H9 (cell line): ENCODE measurements at regions not wholly inside any gene's neighbourhood (a gene's known extent, or its start where the extent isn't known, plus 50 kb on each side); places are given as distances from the start of the nearest gene placed in this dataset.

Experiments
- DNase-seq: peaks from one replicate; pipeline ENCODE4 v3.0.0-alpha.2; 2017
- H2AFZ ChIP-seq: one replicate; pipeline ENCODE4 v1.6.1; 2013; ENCODE audit warnings: mild to moderate bottlenecking, low read length, control low read depth, moderate library complexity
- H2AK5ac ChIP-seq: 2 replicates; pipeline ENCODE4 v1.6.1; 2013; ENCODE audit warnings: low read length, control low read depth, mixed read lengths; ENCODE audit not compliant: insufficient read length
- H2BK120ac ChIP-seq: one replicate; pipeline ENCODE4 v1.6.1; 2013; ENCODE audit warnings: low read depth, mild to moderate bottlenecking, low read length, control low read depth, inconsistent platforms; ENCODE audit not compliant: poor library complexity, severe bottlenecking
- H2BK12ac ChIP-seq: 2 replicates; pipeline ENCODE4 v1.6.1; 2013; ENCODE audit warnings: low read length, control low read depth, mixed read lengths, low read depth; ENCODE audit not compliant: insufficient read length
- H2BK15ac ChIP-seq: 2 replicates; pipeline ENCODE4 v1.6.1; 2013; ENCODE audit warnings: low read depth, low read length, control low read depth
- H2BK20ac ChIP-seq: one replicate; pipeline ENCODE4 v1.6.1; 2013; ENCODE audit warnings: low read depth, mild to moderate bottlenecking, low read length, control low read depth, inconsistent platforms; ENCODE audit not compliant: poor library complexity, severe bottlenecking
- H2BK5ac ChIP-seq: 2 replicates; pipeline ENCODE4 v1.6.1; 2013; ENCODE audit warnings: low read length, control low read depth, mixed read lengths; ENCODE audit not compliant: insufficient read length
- H3K14ac ChIP-seq: 2 replicates; pipeline ENCODE4 v1.6.1; 2013; ENCODE audit warnings: low read length, control low read depth; ENCODE audit not compliant: insufficient read depth
- H3K18ac ChIP-seq: 2 replicates; pipeline ENCODE4 v1.6.1; 2013; ENCODE audit warnings: low read depth, mild to moderate bottlenecking, mixed read lengths, low read length, control low read depth; ENCODE audit not compliant: insufficient read length
- H3K23ac ChIP-seq: 2 replicates; pipeline ENCODE4 v1.6.1; 2013; ENCODE audit warnings: low read length, control low read depth, mixed read lengths, low read depth; ENCODE audit not compliant: insufficient read length
- H3K23me2 ChIP-seq: 2 replicates; pipeline ENCODE4 v1.6.1; 2013; ENCODE audit warnings: low read depth, mild to moderate bottlenecking, mixed read lengths, low read length, control low read depth; ENCODE audit not compliant: insufficient read length, poor library complexity, severe bottlenecking
- H3K27ac ChIP-seq: 2 replicates; pipeline ENCODE4 v1.5.1; 2013; ENCODE audit warnings: low read length, control low read depth, mixed read lengths, low read depth; ENCODE audit not compliant: insufficient read length
- H3K27me3 ChIP-seq: 2 replicates; pipeline ENCODE4 v1.6.1; 2013; ENCODE audit warnings: low read length, control low read depth, inconsistent platforms; ENCODE audit not compliant: insufficient read depth
- H3K4ac ChIP-seq: 2 replicates; pipeline ENCODE4 v1.6.1; 2013; ENCODE audit warnings: low read depth, mild to moderate bottlenecking, control low read depth, inconsistent platforms, low read length, moderate library complexity
- H3K4me1 ChIP-seq: 2 replicates; pipeline ENCODE4 v1.6.1; 2013; ENCODE audit warnings: low read length, control low read depth, inconsistent platforms; ENCODE audit not compliant: insufficient read depth
- H3K4me2 ChIP-seq: 2 replicates; pipeline ENCODE4 v1.6.1; 2013; ENCODE audit warnings: low read length, control low read depth, mixed read lengths; ENCODE audit not compliant: insufficient read length, insufficient read depth
- H3K56ac ChIP-seq: 2 replicates; pipeline ENCODE4 v1.6.1; 2013; ENCODE audit warnings: low read depth, mild to moderate bottlenecking, mixed read lengths, low read length, control low read depth; ENCODE audit not compliant: insufficient read length
- H3K79me1 ChIP-seq: 2 replicates; pipeline ENCODE4 v1.6.1; 2013; ENCODE audit warnings: low read depth, mild to moderate bottlenecking, moderate library complexity, low read length, control low read depth, inconsistent platforms; ENCODE audit not compliant: insufficient read depth, poor library complexity, severe bottlenecking
- H3K79me2 ChIP-seq: 2 replicates; pipeline ENCODE4 v1.6.1; 2013; ENCODE audit warnings: low read length, control low read depth, inconsistent platforms; ENCODE audit not compliant: insufficient read depth
- H3K9ac ChIP-seq: 2 replicates; pipeline ENCODE4 v1.6.1; 2013; ENCODE audit warnings: low read length, control low read depth, mixed read lengths; ENCODE audit not compliant: insufficient read length; ENCODE audit errors: extremely low read depth
- H3K9me3 ChIP-seq: one replicate; pipeline ENCODE4 v1.6.1; 2013; ENCODE audit warnings: low read depth, low read length, inconsistent platforms; ENCODE audit not compliant: control insufficient read depth
- H3T11ph ChIP-seq: one replicate; pipeline ENCODE4 v1.6.1; 2013; ENCODE audit warnings: mild to moderate bottlenecking, low read length, control low read depth, inconsistent platforms
- H4K20me1 ChIP-seq: one replicate; pipeline ENCODE4 v1.6.1; 2013; ENCODE audit not compliant: control insufficient read depth, insufficient read length, insufficient read depth
- H4K5ac ChIP-seq: 2 replicates; pipeline ENCODE4 v1.6.1; 2013; ENCODE audit warnings: low read depth, mild to moderate bottlenecking, mixed read lengths, low read length, control low read depth; ENCODE audit not compliant: insufficient read length
- H4K8ac ChIP-seq: replicated peaks from 2 replicates; pipeline ENCODE4 v1.6.1; 2013; ENCODE audit warnings: low read length, control low read depth, mixed read lengths, low read depth; ENCODE audit not compliant: insufficient read length
- H4K91ac ChIP-seq: 2 replicates; pipeline ENCODE4 v1.6.1; 2013; ENCODE audit warnings: low read depth, mild to moderate bottlenecking, moderate library complexity, mixed read lengths, low read length, control low read depth; ENCODE audit not compliant: insufficient read length
- H3K27ac Mint-ChIP-seq, 3 experiments: 2 replicates in 2 of 3; 3 replicates in 1 of 3; pipeline ENCODE4 v1.8.0; 2020 to 2021; ENCODE audit warnings: mixed read lengths in 3 of 3, mild to moderate bottlenecking in 1 of 3, moderate library complexity in 1 of 3
- H3K27me3 Mint-ChIP-seq: 2 replicates; pipeline ENCODE4 v1.8.0; 2021; ENCODE audit warnings: low read depth, mild to moderate bottlenecking, moderate library complexity, mixed read lengths
- H3K36me3 Mint-ChIP-seq, 3 experiments: 2 replicates in 2 of 3; 3 replicates in 1 of 3; pipeline ENCODE4 v1.8.0; 2020 to 2021; ENCODE audit warnings: low read depth in 3 of 3, mixed read lengths in 3 of 3; ENCODE audit not compliant: insufficient read depth in 1 of 3
- H3K4me1 Mint-ChIP-seq, 2 experiments: 2 replicates each; pipeline ENCODE4 v1.8.0; 2020; ENCODE audit warnings: mixed read lengths in 2 of 2
- H3K4me3 Mint-ChIP-seq, 2 experiments: 2 replicates in 1 of 2; 3 replicates in 1 of 2; pipeline ENCODE4 v1.8.0; 2020 to 2021; ENCODE audit warnings: mild to moderate bottlenecking in 2 of 2, mixed read lengths in 2 of 2, moderate library complexity in 1 of 2
- H3K9me3 Mint-ChIP-seq, 2 experiments: 2 replicates in 1 of 2; 3 replicates in 1 of 2; pipeline ENCODE4 v1.8.0; 2020; ENCODE audit warnings: mild to moderate bottlenecking in 2 of 2, mixed read lengths in 2 of 2, moderate library complexity in 1 of 2
- CTCF ChIP-seq: fragments of 200-600 bp; sonication (generic); conservative IDR thresholded peaks from 3 replicates; pipeline ENCODE4 v1.8.0; 2021; ENCODE audit warnings: antibody characterized with exemption, mild to moderate bottlenecking
- WGBS: extraction: QIAGEN DNeasy Blood & Tissue Kit; methylation state at CpG from one replicate; pipeline ENCODE4 v1.1.7; 2013; ENCODE audit warnings: missing lambda C conversion rate, low lambda C conversion rate, mixed read lengths; ENCODE audit not compliant: insufficient read length; ENCODE audit errors: extremely low coverage; 5-methylcytosine and 5-hydroxymethylcytosine counted together

DNA sequence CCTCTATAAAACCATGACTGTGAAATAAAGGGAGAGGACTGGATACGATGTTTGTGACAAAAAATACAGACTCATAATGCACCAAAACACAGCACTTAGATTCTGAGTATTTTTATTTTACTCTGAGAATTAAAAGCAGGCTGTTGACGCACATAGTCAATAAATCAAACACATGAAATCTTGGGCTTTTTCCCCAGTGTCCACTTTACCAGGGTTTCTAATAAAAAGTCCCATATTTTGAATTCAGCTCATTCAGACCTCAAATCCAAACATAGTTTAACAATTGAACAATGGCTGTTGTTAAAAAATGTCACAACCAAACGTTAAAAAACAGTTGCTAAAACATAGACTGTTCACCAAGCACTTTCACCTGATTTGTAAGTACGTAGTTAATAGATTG is 553.4 kb downstream of the LTN1 start:
- Mint-ChIP-seq H3K4me3 (no peak overlapping the region), H3K27me3 (no peaks in the 10 kb centered on the region)
- H3K79me1 ChIP-seq = no peaks in the 10 kb centered on the region

More for the DNA sequence above, 553.4 kb downstream of the LTN1 start:
- Histone ChIP-seq H3K4me1 (no peaks in the 10 kb centered on the region), H3K23ac (no peak overlapping the region), H2BK12ac (no peak overlapping the region), H3K14ac (no peak overlapping the region), H3K27me3 (no peaks in the 10 kb centered on the region), H3K56ac (no peak overlapping the region), H2BK15ac (no peak overlapping the region), H3K27ac (no peak overlapping the region), H2AFZ (no peak overlapping the region), H4K8ac (no peak overlapping the region), H2AK5ac (no peak overlapping the region), H3K23me2 (no peaks in the 10 kb centered on the region), H3K79me2 (no peaks in the 10 kb centered on the region), H3K18ac (no peak overlapping the region), H4K5ac (no peak overlapping the region), H3K9ac (no peak overlapping the region), H4K20me1 (no peaks in the 10 kb centered on the region), H2BK20ac (no peak overlapping the region), H3K4ac (no peak overlapping the region), H3K9me3 (no peaks in the 10 kb centered on the region), H4K91ac (no peak overlapping the region), H3K4me2 (no peak overlapping the region), H2BK120ac (no peak overlapping the region), H3T11ph (no peak overlapping the region), H2BK5ac (no peak overlapping the region)
- no peaks in the 10 kb centered on the region for H3K4me1 Mint-ChIP-seq
- H3K9me3 Mint-ChIP-seq = no peaks in the 10 kb centered on the region
- no CpG with 5 or more reads among the region's 4 CpGs for WGBS
- no peak for TF ChIP-seq CTCF
- no peak for DNase-seq
- no peaks in the 10 kb centered on the region for H3K36me3 Mint-ChIP-seq
- H3K27ac Mint-ChIP-seq = no peak overlapping the region
